K562 (cell line): ENCODE measurements at regions not wholly inside any gene's neighbourhood (a gene's known extent, or its start where the extent isn't known, plus 50 kb on each side); places are given as distances from the start of the nearest gene placed in this dataset.

Source experiments
- ATAC-seq: fragments of 200-7000 bp; cut with Tn5 transposase; 3 replicates; pipeline ENCODE4 v1.9.1; 2020; ENCODE audit warnings: moderate library complexity
- BruUV-seq: library from RNA; stranded (reverse); fragments of 400-500 nt; replicated peaks from 2 replicates; lab custom pipeline; 2021; lab: Mats Ljungman, UMichigan
- CTCF ChIA-PET: fragments of 300-600 bp; formaldehyde crosslinking; extraction: SDS; loops from one replicate; lab custom pipeline; 2021; ENCODE audit warnings: low intra/inter-chr PET ratio; lab: Yijun Ruan, JAX
- POLR2A ChIA-PET: fragments of 300-600, 350-650 bp; sonication (Branson Sonifier 250); formaldehyde crosslinking; extraction: SDS; loops from one replicate; lab custom pipeline; 2021; ENCODE audit warnings: antibody characterized with exemption, inconsistent platforms; lab: Yijun Ruan, JAX
- DNase-seq, 4 experiments: peaks; one replicate each; pipeline versions ENCODE4 v3.0.0 to v3.0.0-alpha.2; 2011 to 2018; ENCODE audit warnings: low spot score in 3 of 4, mixed read lengths in 3 of 4; ENCODE audit errors: extremely low read depth in 1 of 4
- FAIRE-seq: peaks from 2 replicates; lab custom pipeline; 2011; peaks lifted over from hg19 to GRCh38; lab: Jason Lieb, UNC
- H2AFZ ChIP-seq: 2 replicates; pipeline ENCODE4 v1.6.0; 2011; ENCODE audit warnings: low read depth, low read length, control low read depth, inconsistent platforms
- H3K27ac ChIP-seq: fragments of 200-600 bp; 3 replicates; pipeline ENCODE4 v1.8.0; 2011; ENCODE audit warnings: low read depth, mild to moderate bottlenecking, control low read depth, inconsistent platforms, low read length, moderate library complexity, mixed read lengths; ENCODE audit errors: extremely low read depth
- H3K27me3 ChIP-seq, 2 experiments: fragments of 300-600 bp in 1 of 2; 2 replicates in 1 of 2; 3 replicates in 1 of 2; pipeline versions ENCODE4 v1.6.0 to v1.8.0; 2011; ENCODE audit warnings: inconsistent platforms in 2 of 2, low read length in 2 of 2, mild to moderate bottlenecking in 1 of 2, mixed read lengths in 1 of 2, moderate library complexity in 1 of 2; ENCODE audit not compliant: control insufficient read depth in 2 of 2, insufficient read depth in 2 of 2
- H3K36me3 ChIP-seq: fragments of 300-600 bp; 3 replicates; pipeline ENCODE4 v1.8.0; 2011; ENCODE audit warnings: mild to moderate bottlenecking, low read length, inconsistent platforms; ENCODE audit not compliant: control insufficient read depth, insufficient read depth
- H3K4me1 ChIP-seq, 2 experiments: fragments of 200-600 bp in 1 of 2; replicated peaks in 1 of 2; 2 replicates in 1 of 2; 3 replicates in 1 of 2; pipeline versions ENCODE4 v1.5.1 to v1.8.0; 2011; ENCODE audit warnings: inconsistent platforms in 2 of 2, low read length in 2 of 2, mild to moderate bottlenecking in 1 of 2, mixed read lengths in 1 of 2, moderate library complexity in 1 of 2; ENCODE audit not compliant: control insufficient read depth in 2 of 2, insufficient read depth in 2 of 2
- H3K4me2 ChIP-seq: 2 replicates; pipeline ENCODE4 v1.6.1; 2011; ENCODE audit warnings: low read length, control low read depth, inconsistent platforms, mixed read lengths; ENCODE audit not compliant: insufficient read depth
- H3K4me3 ChIP-seq: fragments of 200-600 bp; sonication (generic), shearing (Covaris generic); 2 replicates; pipeline ENCODE4 v1.5.1; 2016; ENCODE audit warnings: control low read depth, inconsistent platforms
- H3K79me2 ChIP-seq: fragments of 200-600 bp; 3 replicates; pipeline ENCODE4 v1.8.0; 2011; ENCODE audit warnings: low read length, inconsistent platforms; ENCODE audit not compliant: control insufficient read depth, insufficient read depth
- H3K9ac ChIP-seq, 2 experiments: 2 replicates each; pipeline versions ENCODE4 v1.6.0 to v1.6.1; 2011; ENCODE audit warnings: low read depth in 2 of 2, low read length in 2 of 2, control low read depth in 1 of 2, inconsistent platforms in 1 of 2, mild to moderate bottlenecking in 1 of 2, mixed read lengths in 1 of 2; ENCODE audit not compliant: insufficient read depth in 1 of 2
- H3K9me1 ChIP-seq: one replicate; pipeline ENCODE4 v1.6.0; 2011; ENCODE audit warnings: inconsistent platforms, mild to moderate bottlenecking, low read length, moderate library complexity; ENCODE audit not compliant: control insufficient read depth, insufficient read depth
- H3K9me3 ChIP-seq: replicated peaks from 2 replicates; pipeline ENCODE4 v1.5.1; 2011; ENCODE audit warnings: low read depth, low read length, inconsistent platforms; ENCODE audit not compliant: control insufficient read depth, insufficient read depth
- H4K20me1 ChIP-seq: replicated peaks from 2 replicates; pipeline ENCODE4 v1.6.1; 2011; ENCODE audit warnings: low read length, inconsistent platforms, mixed read lengths; ENCODE audit not compliant: control insufficient read depth, insufficient read depth
- BDP1 ChIP-seq: IDR thresholded peaks from 3 replicates; pipeline ENCODE4 v1.6.1; 2011; ENCODE audit not compliant: insufficient read length, insufficient read depth
- EZH2 ChIP-seq: IDR thresholded peaks from 2 replicates; pipeline ENCODE4 v1.6.1; 2012; ENCODE audit warnings: low read depth, mild to moderate bottlenecking, inconsistent platforms, low read length, borderline replicate concordance
- POU5F1 ChIP-seq: fragments of 150-350 bp; IDR thresholded peaks from 2 replicates; pipeline ENCODE4 v1.6.1; 2014; ENCODE audit warnings: borderline replicate concordance, low read length, low read depth, mild to moderate bottlenecking; ENCODE audit not compliant: partially characterized antibody
- RBBP5 ChIP-seq: fragments of 200-600 bp; sonication (generic); IDR thresholded peaks from 2 replicates; pipeline ENCODE4 v1.6.1; 2012; ENCODE audit warnings: borderline replicate concordance, mild to moderate bottlenecking, low read length, control low read depth, inconsistent platforms; ENCODE audit not compliant: insufficient read depth, poor library complexity, severe bottlenecking
- WGBS: fragments of 100-300 bp; shearing (Covaris generic); methylation state at CpG from one replicate; pipeline ENCODE4 v1.1.6; 2016; ENCODE audit warnings: low coverage, mixed read lengths; ENCODE audit not compliant: insufficient coverage; ENCODE audit errors: missing lambda C conversion rate; 5-methylcytosine and 5-hydroxymethylcytosine counted together
- in situ Hi-C: fragments of 300-500 bp; cut with MboI; formaldehyde crosslinking; loops from 4 replicates; pipeline ENCODE4 v1.15.0; 2018; ENCODE audit warnings: inconsistent platforms, mixed read lengths
- intact Hi-C: fragments of 100-400 bp; cut with micrococcal nuclease; formaldehyde crosslinking; loops from 2 replicates; pipeline ENCODE4 v1.14.2; 2022
- TF ChIP-seq, protein P1 (sequence below): fragments of 450-650 bp; IDR thresholded peaks from 2 replicates; pipeline ENCODE4 v1.6.1; 2017; ENCODE audit warnings: mild to moderate bottlenecking, moderate library complexity

DNA sequence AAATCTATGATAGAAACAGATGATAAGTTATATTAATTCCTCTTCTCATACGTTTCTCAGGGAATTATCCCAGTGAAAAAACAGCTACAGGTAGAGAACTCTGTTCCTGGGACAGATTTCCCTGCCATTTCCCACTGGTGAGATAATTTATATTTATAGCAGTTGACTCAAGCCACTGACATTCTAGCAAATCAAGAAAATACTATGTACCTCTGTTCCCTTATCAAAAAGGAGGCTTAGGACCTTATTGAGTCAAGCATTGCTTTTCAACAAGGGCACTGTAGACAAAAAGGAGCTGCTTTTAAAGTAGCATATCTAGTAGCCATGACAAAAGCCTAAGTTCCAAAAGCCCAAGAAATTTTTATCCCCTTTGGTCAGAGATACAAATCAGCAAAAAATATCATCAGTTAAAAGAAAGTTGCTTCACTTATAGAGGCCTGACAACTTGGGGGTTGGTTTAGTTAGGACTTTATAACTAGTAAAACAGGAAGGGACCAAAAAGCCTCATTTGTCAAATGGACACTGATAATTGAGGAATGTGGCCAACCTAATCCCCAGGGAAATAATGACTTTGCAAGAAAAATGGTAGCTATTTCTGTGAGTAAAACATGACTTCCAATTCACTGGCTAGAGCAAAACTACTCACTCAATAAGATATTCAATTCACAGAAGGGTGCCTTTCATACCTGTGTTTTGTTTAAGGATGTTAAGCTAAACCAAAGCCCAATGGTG is 652.5 kb downstream of the SLITRK1 start:
- POLR2A ChIA-PET: no interaction called here
- CTCF ChIA-PET: no interaction called here

More for the DNA sequence above, 652.5 kb downstream of the SLITRK1 start:
- intact Hi-C loops (no loop called here), in situ Hi-C loops (no loop called here)
- Histone ChIP-seq H4K20me1 (no peaks in the 10 kb centered on the region), H3K9me3 (no peaks in the 10 kb centered on the region), H3K9me1 (no peaks in the 10 kb centered on the region), H3K79me2 (no peaks in the 10 kb centered on the region), H3K9ac (no peak overlapping the region), H3K4me2 (no peak overlapping the region), H3K27ac (no peak overlapping the region), H2AFZ (no peak overlapping the region), H3K4me1 (no peaks in the 10 kb centered on the region), H3K36me3 (no peaks in the 10 kb centered on the region), H3K27me3 (no peaks in the 10 kb centered on the region), H3K4me3 (no peak overlapping the region)
- 0% methylated on average over 1 of the region's 1 CpG for WGBS
- no TSS peak for BruUV-seq
- FAIRE-seq (no peak), DNase-seq (no peak), ATAC-seq (no peak)
- TF ChIP-seq, protein P1, sequence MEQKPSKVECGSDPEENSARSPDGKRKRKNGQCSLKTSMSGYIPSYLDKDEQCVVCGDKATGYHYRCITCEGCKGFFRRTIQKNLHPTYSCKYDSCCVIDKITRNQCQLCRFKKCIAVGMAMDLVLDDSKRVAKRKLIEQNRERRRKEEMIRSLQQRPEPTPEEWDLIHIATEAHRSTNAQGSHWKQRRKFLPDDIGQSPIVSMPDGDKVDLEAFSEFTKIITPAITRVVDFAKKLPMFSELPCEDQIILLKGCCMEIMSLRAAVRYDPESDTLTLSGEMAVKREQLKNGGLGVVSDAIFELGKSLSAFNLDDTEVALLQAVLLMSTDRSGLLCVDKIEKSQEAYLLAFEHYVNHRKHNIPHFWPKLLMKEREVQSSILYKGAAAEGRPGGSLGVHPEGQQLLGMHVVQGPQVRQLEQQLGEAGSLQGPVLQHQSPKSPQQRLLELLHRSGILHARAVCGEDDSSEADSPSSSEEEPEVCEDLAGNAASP: no peak
- TF ChIP-seq POU5F1: no peak
- no peak for TF ChIP-seq BDP1
- TF ChIP-seq EZH2: no peak
- TF ChIP-seq RBBP5: no peak
